ENCODE measurements at regions not wholly inside any gene's neighbourhood (a gene's known extent, or its start where the extent isn't known, plus 50 kb on each side); places are given as distances from the start of the nearest gene placed in this dataset.

DNA sequence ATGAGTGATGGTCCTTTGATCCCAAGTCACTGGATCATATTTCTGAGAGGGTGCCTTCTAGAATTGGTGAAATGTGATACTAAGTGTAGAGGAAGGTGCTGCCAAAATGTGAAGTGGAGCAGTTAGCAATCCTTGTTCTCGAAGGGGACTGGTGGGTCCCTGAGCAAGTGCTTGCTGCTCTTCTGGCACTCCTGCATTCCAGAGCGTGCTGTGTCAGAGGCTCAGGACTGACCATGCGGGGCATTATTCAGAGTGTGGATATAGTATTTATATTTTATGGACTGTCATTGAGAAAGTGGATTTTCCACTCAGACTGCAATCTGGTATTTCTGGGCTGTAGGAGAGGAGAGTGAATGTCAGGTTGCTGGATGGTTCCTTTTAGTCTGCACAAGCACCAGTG, 152.6 kb upstream of the KL start:
- DNase-seq, result no peak

DNA sequence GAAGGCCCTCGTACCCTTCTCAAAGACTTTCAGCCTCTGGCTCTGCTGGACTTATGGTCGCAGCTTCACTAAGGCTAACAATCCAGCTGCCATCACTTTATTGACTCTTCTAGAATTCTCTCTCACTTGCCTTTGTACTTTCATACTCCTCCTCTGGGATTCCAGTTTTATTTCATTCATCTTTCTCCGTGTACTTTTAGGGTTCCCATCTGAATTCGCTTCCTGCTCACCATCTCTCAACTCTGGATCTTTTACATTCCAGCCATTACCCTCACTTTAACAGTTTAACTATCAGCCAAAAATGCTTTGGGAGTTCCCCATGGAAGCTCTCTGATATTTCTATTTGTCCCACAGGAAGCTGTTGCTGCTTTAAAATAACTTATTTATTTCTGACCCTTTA, 149.3 kb upstream of the KL start:
- DNase-seq, result no peak

DNA sequence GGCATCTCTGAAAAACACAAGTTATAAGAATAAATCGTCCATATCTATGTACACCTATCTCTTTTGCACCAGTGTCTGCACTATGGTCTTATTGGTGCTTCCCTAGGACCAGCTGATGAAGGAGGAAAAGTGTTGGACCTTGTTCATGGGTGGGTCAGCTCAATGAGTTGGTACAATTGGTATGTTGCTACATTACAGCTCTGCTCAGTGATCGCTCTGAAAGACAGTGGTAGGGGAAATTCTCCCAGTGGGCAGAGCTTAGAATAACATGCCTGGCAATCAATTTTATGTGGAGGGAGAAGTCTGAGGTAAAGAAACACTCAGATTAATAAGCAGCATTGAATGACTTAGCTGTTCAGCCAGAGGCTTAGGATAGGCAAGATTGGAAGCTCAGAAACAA, 138.7 kb upstream of the KL start:
- no peak for DNase-seq

DNA sequence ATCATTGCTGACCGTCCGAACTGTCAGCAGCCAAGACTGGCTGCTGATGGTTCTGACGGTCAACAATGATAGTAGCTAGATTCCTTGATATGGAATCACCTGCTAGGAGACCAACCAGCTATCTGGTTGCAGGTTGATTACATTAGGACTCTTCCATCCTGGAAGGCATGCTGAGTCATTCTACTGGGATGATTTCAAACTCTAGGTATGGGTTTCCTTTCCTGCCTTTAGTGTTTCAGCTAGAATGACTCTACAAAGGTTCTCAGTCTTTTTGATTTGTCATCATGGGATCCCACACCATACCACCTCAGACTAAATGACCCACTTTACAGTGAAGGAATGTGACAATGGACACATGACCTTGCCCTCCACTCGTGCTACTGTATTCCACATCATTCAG, 138.1 kb upstream of the KL start:
- DNase-seq, result no peak

DNA sequence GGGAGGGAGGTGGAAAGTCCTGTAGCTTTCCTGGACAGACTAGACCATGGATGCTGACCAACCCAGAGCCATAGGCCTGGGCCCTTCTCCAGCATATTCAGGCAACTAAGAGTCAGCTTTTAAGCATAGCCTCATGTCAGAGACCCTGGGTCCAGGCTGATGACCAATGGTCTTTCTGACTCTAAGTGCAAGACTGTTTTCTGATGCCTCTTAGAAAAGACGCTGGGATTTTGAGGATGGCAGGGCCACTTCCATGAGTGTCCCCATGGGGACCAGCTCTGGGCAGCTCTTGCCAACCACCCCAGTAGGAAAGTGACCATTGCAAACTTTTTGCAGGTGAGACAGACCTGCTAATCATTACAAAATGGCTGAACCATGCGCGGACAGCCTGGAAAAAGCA, 135.6 kb upstream of the KL start:
- DNase-seq, result no peak

DNA sequence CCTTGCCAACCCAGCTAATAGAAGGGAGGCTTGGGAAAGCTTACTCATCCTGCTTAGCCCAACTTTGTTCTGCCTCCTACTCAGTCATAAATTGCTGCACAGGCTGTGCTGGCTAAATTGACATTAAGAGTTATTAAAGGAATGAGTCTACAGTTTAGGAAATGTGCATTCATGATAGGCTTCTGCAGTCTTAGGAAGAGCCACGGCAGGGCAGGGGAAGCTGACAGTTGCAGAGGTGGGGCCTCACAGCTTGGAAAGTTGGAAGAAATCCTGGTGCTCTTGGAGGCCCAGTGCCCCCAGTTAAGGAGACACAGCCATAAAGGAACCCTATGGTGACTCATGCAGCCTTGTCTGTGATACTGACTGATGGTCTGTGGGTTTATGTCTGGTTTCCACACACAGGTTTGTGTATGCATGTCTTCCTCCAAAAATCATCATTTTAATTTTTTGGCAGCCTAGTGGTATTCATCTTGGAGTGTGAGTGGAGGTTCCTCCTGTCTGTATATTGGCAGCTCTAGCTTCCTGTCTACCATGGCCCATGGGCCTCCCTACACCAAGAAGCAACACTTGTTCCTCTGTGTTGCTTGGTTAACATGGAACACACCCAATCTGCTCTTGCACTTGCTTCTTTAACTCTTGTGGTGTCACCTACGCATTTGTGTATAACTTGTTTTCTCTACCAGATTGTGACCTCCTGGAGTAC, 135.0 kb upstream of the KL start:
- DNase-seq, result no peak

DNA sequence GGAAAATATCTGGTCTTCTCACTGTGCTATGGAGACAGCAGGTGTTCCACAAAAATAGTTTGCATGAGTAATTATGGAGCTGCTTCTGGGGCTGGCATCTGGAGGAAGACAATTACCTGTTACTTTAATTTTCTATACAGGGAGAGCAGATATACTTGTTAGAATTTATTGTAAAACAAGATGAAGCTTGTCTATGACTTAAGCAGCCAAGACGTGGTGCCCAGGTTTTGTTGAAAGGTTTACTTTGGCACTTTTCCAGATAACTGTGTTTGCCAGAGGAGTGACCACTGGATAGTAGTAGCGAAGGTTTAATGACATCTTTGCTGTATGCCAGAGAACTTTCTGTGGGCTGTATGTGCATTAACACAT, 134.5 kb upstream of the KL start:
- DNase-seq, result no peak

DNA sequence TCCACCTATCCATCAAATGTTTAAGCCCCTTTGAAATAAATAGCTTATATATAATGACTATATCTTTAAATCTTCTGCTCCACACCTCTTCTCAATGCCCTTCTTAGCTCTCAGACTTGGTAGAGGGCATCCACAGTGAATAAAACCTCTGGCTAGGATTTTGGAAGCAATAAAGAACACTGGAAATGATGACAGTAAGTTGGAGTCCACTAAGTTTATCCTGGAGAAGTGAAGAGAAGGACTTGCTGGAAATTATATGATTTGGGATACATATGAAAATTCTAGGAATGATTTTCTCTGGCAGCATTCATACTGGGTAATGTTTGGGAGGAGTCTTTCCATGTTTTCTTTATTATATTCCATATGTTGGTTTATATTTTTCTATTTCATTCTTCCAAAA, 133.5 kb upstream of the KL start:
- no peak for DNase-seq

DNA sequence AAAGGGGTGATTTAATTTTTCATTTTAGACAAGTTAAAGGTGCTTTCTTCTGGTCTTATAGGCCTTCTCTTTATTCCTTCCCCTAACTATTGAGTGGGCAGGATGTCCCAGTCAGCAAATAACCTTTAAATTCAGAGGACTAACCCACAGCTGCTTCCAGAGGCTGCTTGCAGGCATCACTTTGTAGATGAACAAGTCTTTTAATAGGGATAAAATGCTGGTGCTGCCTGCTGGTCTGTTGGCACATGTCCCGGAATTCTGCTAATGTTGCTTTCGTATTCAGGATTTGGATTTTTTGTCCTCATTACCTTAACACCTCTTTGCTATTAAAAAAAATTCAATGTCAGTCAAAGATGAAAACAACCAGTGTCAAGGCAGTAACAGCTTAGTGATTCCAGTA, 132.7 kb upstream of the KL start:
- no peak for DNase-seq

DNA sequence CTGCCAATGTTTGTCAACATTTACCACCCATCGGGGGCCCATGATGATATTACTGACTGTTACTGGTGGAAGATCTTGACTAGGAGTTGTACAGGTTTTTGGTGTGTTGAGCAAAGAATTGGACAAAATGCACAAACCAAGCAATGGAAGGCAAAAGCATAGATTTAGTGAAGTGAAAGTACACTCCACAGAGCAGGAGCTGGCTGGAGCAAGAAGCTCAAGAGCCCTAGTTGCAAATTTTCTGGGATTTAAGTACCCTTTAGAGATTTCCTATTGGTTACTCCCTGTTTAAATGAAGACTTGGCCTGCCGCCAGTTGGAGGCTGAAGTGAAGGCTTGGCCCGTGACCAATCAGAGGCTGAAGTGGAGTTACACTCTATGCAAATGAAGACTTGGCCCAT, 128.6 kb upstream of the KL start:
- no peak for DNase-seq

DNA sequence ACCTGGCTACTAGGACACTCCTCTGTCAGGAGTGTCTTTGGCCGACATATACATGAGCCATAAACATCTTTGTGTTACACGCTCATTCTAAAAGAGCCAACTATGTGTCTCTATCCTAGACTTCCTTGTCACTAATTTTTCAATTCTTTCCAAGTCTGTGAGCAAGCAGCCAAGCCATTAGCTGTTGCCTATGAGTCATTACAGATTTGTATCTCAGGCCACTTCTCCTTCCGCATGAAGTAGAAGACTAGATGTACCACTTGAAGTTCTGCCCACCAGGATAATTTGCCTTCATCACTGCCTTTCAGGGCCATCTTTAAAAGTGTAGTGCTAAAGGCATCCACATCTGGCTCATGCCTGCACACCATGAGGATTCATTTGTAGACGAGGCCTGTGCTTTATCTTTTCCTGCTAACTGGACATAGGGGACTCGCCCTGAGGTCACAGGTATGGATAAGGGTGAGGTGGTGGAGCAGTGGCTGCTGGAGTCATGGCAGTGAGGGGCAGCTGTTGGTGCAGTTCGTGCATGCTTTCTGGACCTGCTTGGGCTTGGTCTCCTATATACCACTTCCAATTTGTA, 126.1 kb upstream of the KL start:
- DNase-seq, result no peak

DNA sequence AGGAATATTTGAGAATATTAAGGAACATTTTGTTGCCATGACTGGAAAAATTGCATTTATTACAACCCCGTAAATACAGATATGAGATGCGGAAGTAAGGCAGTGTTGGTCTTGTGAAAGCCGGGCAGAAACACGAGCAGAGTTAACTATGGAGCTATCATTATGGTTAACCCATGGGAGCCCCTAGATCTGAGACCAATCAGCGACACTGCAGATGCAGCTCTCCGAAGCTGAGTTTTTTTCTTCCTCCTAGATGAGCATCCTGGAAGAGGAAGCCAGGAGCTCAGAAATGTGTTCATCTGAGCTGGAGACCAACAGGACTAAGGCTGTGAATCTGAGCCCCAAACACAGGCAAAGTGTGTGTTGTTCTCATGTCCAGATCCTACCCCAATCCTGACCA, 123.0 kb upstream of the KL start:
- DNase-seq, result no peak

DNA sequence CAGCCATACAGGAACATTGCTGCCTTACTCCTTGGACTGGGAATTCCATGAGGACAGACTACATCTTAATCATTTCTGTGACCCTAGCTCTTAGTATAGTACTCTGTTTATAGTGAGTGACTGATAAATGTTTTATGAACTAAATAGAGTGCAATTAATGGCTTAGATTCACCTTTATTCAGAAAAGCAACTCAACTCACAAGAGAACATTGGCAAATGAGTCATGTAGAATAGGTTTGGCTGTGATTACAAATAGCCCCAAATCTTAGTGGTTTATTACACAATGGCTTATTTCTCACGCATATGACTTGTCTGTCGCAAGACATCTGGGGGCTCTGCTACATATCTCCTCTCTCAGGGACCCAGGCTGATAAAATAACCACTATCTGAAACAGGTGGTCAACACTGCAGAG, 121.6 kb upstream of the KL start:
- DNase-seq, result no peak

DNA sequence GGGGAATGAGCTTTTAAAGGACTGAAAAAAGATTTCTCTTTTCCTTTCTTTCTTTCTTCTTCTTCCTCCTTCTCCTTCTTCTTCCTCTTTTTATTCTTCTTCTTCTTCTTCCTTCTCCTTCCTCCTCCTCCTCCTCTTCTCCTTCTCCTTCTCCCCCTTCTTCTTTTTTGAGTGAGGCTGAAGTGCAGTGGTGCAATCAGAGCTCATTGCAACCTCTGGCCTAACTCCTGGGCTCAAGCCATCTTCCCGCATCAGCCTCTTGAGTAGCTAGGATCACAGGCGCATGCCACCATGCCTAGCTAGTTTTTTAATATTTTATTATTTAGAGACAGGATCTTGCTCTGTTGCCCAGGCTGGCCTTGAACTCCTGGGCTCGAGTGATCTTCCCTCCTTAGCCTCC, 120.9 kb upstream of the KL start:
- DNase-seq, result no peak

DNA sequence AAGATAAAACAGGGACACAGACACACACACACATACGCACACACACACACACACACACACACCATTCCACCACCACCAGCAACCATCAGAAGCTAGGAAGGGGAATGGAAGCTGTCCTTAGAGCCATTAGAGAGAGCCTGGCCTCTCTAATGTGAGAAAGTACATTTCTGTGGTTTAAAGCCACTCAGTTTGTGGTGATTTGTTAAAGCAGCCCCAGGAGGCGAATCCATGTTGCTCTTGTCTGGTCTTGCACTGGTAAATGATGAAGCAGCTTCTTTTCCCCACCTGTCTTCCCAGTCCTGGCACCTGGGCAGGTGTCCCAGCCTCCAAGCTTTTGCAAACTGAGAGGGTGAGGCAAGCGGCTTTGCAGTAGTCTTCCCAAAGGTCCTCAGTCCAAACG, 118.9 kb upstream of the KL start:
- DNase-seq, result no peak

DNA sequence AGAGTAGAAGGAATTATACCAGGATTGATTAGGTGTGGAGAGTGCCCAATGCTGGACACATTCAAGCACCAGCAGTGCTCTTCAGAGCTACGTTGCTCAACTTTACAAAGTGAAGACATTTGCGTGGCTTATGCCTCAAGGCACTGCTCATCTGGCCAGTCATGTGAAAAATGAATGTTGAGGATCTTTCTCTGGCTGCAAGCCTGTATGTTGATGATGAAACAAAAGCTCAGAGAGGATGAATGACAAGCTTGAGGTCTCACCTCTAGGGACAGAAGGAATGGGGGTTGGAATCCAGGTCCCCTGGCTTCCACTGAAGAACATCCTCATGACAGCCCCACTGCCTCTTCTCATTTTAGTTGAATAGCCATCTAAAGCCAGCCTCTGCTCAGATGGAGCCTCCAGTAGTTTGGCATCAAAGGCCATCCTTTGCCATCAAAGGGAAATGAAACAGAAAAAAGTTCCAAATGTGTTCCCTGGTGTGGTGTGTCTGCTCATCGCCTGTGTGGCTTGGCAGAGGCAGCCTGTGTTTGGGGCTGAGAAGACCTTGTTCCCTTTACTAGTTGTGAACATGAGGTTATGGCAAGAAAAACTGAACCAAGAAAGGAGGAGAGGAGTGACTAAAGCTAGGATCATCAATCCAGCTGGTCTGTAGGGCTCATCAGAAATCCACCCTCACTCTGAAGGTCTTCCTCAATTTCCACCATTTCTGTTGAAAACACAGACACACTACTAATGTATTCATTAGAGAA, 114.0 kb upstream of the KL start:
- DNase-seq, result no peak

DNA sequence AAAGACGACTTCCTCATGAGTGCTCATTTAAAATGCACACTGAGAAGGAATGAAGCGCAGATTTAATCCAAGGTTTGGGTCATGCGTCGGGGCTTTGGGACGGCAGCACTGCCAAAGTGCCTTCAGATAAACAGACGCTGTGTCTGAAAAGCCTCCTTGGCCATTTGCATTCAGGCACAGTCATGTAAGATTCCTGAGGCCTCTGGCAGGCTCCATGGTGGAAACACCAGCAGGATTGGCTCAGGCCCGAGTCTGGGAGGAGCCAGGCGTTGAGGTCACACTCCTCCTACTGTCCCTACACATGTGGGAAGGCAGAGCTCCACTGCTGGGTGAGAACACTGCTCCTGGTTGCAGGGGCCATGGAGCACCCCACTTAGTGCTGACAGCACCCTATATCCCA, 113.3 kb upstream of the KL start:
- DNase-seq, result no peak

DNA sequence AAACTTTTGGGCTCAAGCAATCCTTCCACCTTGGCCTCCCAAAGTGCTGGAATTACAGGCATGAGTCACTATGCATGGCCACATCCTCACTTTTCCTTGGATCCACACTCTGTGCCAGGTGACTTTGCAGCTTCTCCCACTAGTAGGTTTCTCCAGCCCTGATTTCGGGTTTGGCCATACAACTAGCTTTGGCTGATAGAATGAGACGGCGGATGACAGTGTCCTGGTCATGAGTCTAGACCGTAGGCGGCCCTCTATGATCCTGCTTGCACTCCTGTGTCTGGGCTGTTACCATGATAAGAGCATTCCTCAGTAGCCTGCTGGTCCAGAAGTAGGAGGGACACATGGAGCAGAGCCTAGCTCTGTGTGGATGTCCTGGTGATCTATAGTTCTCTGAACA, 112.5 kb upstream of the KL start:
- no peak for DNase-seq

DNA sequence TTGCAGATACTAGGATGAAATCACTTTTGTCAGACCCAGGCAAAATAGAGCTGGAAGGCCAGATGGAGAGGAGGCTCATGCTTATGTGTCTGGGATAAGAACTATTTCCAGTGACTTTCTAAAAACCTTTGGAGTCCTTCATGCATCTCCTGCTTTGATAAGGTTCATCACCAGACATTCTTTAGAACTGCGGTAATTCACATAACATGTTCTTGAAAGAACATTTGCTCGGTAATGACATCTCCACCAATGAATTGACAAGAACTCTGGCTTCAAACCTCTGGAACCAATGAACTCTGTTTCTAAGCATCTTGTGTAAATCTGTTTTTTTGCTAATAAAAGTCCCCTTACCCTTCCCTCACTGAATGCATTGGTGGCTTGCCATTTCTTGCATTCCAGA, 112.0 kb upstream of the KL start:
- no peak for DNase-seq

DNA sequence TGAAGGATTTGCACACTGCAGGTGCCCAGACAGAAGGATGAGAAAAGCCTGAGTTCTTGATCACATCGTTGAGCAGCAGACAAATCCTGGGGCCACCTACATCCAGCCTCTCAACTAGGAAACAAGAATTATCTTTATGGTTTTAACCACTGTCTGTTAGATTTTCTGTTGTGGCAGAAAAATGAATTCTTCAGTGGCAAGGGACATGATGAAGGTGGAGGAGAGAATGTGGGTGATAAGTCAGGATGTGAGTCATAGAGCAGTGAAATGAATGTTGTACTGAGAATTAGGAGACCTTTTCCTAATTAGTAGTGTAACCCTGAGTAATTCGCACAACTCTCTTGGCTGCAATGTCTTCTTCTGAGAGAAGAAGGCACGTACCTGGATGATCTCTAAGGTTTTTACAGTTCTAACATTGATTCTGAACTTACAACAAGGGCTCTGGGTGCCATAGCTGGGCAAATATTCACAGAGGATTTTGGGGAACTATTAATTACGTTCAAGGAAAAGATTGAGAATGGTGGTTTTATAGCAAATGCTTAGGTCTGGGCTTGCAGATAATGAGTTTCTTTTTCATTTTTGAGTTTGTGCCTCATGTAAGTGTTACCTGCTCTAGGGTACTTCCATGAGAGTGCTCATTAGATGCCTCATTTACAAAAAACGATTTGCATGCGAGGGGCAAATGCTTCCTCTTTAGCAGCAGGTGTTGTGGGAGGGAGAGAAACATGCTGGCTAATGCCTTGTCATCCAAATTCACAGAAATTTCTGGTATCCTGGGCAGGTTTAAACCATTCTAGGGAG, 111.0 kb upstream of the KL start:
- no peak for DNase-seq

DNA sequence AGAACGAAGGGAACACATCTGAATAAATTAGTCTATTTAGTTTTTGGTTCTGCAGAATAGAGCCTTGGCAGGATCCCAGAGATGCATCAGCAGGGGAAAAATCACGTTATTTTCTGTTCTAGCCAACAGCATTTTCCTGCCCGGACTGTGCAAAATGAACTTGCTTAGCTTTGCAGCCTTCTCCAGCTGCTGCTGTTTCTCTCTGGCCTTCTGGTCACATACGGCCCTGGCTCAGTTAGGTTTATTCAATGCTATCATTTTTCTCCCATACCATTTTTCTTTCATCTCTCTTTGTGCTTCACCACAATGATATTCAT, 110.4 kb upstream of the KL start:
- DNase-seq, result no peak

DNA sequence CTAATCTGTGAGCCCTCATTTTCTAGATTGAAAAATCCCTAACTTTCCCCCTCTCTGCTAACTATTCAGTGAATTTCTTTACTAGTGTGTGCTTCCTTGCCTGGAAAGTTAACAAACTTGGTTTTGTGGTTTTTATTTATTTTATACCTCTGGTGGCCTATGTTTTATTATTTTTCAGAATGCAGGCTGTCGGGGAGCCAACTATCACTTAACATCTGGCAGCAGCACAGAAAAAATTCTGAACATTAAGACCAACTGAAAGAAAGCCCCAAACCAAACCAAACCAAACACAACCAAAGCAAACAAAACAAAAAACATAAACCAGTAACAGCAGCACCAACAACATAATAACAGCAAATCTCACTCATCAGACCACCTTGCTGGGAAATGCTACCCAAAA, 109.0 kb upstream of the KL start:
- DNase-seq, result no peak

DNA sequence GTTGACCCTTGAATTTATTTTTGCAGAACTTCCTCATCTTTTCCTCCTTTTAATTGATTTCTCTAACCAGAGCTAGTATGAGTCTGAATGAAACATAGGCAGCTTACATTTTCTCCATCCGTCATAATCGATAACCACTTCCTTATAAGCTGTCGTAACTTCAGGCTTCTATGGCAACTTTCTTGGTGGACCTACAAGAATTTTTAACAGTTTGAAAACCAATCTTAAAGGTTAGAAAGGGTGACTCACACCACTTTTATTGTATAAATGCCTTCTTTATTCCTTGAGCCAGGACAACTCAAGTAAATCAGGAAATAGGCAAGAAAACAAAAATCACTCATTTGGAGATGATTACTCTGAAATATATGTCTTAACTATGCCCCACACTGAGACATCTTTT, 105.7 kb upstream of the KL start:
- no peak for DNase-seq

DNA sequence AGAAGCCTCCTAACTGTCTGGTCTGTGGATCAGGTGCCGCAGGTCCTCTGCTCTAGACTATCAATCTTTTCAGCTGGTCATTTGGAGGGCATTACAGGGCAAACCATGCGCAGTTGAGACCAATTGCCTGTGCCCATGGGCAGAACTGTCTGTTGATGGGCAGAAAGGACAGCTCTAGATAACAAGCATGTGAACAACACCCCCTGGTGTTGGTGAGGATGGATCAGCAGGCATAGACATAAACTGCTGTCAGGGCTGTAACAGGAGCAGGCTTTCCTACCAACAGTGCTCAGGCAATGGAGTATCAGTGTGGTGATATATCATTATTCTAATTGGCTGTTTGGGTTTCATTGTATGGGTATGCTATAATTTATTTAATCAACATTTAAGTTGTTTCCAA, 104.7 kb upstream of the KL start:
- peak; percentile 3 for DNase-seq

All from stimulated activated CD4-positive, alpha-beta T cell treated with anti-CD3 and anti-CD28 coated beads, Interleukin-12 subunit alpha, Interleukin-12 subunit beta, amount 100 ng/mL, for 4 hours (primary cell).